ENCODE measurements at regions not wholly inside any gene's neighbourhood (a gene's known extent, or its start where the extent isn't known, plus 50 kb on each side); places are given as distances from the start of the nearest gene placed in this dataset.

DNA sequence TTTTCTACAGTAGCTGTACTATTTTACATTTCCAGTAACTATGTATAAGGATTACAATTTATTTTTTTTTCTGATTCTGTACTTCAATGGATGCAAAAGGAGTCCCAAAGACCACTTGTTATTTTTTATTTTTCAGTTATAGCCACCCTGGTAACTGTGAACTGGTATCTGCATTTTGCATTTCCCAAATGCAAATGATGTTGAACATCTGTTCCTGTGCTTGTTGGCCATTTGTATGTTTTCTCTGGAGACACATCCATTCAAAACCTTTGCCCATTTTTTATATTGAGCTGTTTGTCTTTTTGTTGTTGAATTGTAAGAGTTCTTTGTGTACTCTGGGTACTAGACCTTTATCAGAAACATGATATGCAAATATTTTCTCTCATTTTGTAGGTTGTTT, 485.6 kb downstream of the LRIG3 start:
- TF ChIP-seq, protein P1, sequence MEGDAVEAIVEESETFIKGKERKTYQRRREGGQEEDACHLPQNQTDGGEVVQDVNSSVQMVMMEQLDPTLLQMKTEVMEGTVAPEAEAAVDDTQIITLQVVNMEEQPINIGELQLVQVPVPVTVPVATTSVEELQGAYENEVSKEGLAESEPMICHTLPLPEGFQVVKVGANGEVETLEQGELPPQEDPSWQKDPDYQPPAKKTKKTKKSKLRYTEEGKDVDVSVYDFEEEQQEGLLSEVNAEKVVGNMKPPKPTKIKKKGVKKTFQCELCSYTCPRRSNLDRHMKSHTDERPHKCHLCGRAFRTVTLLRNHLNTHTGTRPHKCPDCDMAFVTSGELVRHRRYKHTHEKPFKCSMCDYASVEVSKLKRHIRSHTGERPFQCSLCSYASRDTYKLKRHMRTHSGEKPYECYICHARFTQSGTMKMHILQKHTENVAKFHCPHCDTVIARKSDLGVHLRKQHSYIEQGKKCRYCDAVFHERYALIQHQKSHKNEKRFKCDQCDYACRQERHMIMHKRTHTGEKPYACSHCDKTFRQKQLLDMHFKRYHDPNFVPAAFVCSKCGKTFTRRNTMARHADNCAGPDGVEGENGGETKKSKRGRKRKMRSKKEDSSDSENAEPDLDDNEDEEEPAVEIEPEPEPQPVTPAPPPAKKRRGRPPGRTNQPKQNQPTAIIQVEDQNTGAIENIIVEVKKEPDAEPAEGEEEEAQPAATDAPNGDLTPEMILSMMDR (IDR thresholded peaks at IDR 0.05; ENCODE audit: borderline replicate concordance, extremely low read depth, low read length, poor library complexity, severe bottlenecking), result no peak
- no peak for TF ChIP-seq EZH2 (IDR thresholded peaks at IDR 0.05; ENCODE audit: borderline replicate concordance, low read depth, low read length, severe bottlenecking)
